Cardiac muscle cell (in vitro differentiated cells and primary cell): ENCODE measurements at regions not wholly inside any gene's neighbourhood (a gene's known extent, or its start where the extent isn't known, plus 50 kb on each side); places are given as distances from the start of the nearest gene placed in this dataset.
"Not testable (repeated sequence)": the region's sequence is repeated elsewhere in the genome, so short reads cannot be mapped to it uniquely, and the experiment has no call there.

Experiments used
- DNase-seq, 2 donors: peaks; one replicate each; pipeline versions ENCODE4 v3.0.0 to v3.0.0-alpha.2; 2010 to 2017; ENCODE audit warnings: low read depth in 1 of 2, low spot score in 1 of 2
- H3K27ac ChIP-seq: fragments of 200-600 bp; sonication (generic); 2 replicates; pipeline ENCODE4 v1.5.1; 2016
- H3K27me3 ChIP-seq: fragments of 200-600 bp; sonication (generic); 2 replicates; pipeline ENCODE4 v1.6.0; 2016; ENCODE audit warnings: control low read depth
- H3K36me3 ChIP-seq: fragments of 200-600 bp; sonication (generic); 2 replicates; pipeline ENCODE4 v1.5.1; 2016; ENCODE audit warnings: control low read depth
- H3K4me1 ChIP-seq: fragments of 200-600 bp; sonication (generic); 2 replicates; pipeline ENCODE4 v1.8.1; 2017; ENCODE audit warnings: low read depth, mild to moderate bottlenecking, mixed run types
- H3K4me3 ChIP-seq: fragments of 200-600 bp; sonication (generic); 2 replicates; pipeline ENCODE4 v1.5.1; 2016; ENCODE audit warnings: mild to moderate bottlenecking
- H3K9me3 ChIP-seq: fragments of 200-600 bp; sonication (generic); 2 replicates; pipeline ENCODE4 v1.5.1; 2017; ENCODE audit warnings: low read depth, mild to moderate bottlenecking, control low read depth
- CTCF ChIP-seq: IDR thresholded peaks from 2 replicates; pipeline ENCODE4 v1.5.1; 2012; ENCODE audit warnings: low read depth, mild to moderate bottlenecking, low read length

GRCh38 chr2:160568856-160569255 is 75.2 kb upstream of the RBMS1 start:
- H3K4me1 ChIP-seq = no peaks in the 10 kb centered on the region
- H3K9me3 ChIP-seq = no peaks in the 10 kb centered on the region
- no peaks in the 10 kb centered on the region for H3K36me3 ChIP-seq
- DNase-seq = no peak
- H3K27me3 ChIP-seq = no peaks in the 10 kb centered on the region
- H3K4me3 ChIP-seq = no peak overlapping the region
- no peak overlapping the region for H3K27ac ChIP-seq
- no peak for TF ChIP-seq CTCF

GRCh38 chr2:160570376-160570775 is 76.8 kb upstream of the RBMS1 start:
- no peak for TF ChIP-seq CTCF
- Histone ChIP-seq H3K9me3 (no peaks in the 10 kb centered on the region), H3K27me3 (no peaks in the 10 kb centered on the region), H3K4me3 (no peak overlapping the region), H3K4me1 (no peaks in the 10 kb centered on the region), H3K27ac (no peak overlapping the region), H3K36me3 (no peaks in the 10 kb centered on the region)
- no peak for DNase-seq

DNA sequence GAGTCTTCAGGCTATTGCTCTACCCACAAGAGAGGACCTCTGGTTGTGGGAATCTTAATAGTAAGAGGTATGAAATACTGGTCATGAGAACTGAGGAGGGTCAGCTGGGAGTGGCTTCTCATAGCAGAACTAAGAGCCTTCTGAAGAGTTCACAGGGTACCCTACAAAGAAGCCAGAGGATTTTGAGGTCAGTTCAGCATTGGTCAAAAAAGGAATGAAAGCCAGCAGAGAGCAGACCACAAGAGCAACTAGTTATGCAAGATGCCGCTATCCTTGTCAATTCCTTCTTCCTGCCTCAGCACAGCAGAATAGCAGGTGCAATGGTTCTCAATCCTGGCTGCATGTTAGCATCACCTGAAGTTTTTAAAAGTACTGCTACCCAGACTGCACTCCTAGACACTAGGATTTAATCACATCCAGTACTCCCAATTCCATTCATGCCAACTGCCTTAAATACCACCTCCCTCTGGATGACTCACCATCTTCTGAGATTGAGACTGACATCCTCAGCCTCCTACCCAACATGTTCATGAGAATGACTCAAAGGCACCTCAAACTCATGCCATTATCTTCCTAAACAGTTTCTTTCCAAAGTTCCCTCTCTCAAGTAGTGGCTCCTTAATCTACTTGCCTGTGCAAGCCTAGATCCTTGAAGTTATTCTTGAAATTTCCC is 81.0 kb upstream of the RBMS1 start:
- DNase-seq = peak in 1 of 2 donors; percentile 66
- Histone ChIP-seq H3K27me3 (no peaks in the 10 kb centered on the region), H3K27ac (no peak overlapping the region), H3K36me3 (no peaks in the 10 kb centered on the region), H3K4me3 (no peak overlapping the region), H3K9me3 (no peaks in the 10 kb centered on the region), H3K4me1 (no peaks in the 10 kb centered on the region)
- no peak for TF ChIP-seq CTCF

- H3K4me3 ChIP-seq = no peak overlapping the region
- no peak overlapping the region for H3K27ac ChIP-seq
- no peaks in the 10 kb centered on the region for H3K4me1 ChIP-seq
- H3K9me3 ChIP-seq = no peaks in the 10 kb centered on the region
- no peak for DNase-seq
- no peak for TF ChIP-seq CTCF
- no peaks in the 10 kb centered on the region for H3K36me3 ChIP-seq
- H3K27me3 ChIP-seq = no peaks in the 10 kb centered on the region
These were observed 81.8 kb upstream of the RBMS1 start for GRCh38 chr2:160575368-160575767.

GRCh38 chr2:160576054-160576499 is 82.5 kb upstream of the RBMS1 start:
- Histone ChIP-seq H3K36me3 (no peaks in the 10 kb centered on the region), H3K27ac (no peak overlapping the region), H3K4me3 (no peak overlapping the region), H3K4me1 (no peaks in the 10 kb centered on the region), H3K9me3 (no peaks in the 10 kb centered on the region), H3K27me3 (no peaks in the 10 kb centered on the region)
- peak in 1 of 2 donors; percentile 77 for DNase-seq
- no peak for TF ChIP-seq CTCF

DNA sequence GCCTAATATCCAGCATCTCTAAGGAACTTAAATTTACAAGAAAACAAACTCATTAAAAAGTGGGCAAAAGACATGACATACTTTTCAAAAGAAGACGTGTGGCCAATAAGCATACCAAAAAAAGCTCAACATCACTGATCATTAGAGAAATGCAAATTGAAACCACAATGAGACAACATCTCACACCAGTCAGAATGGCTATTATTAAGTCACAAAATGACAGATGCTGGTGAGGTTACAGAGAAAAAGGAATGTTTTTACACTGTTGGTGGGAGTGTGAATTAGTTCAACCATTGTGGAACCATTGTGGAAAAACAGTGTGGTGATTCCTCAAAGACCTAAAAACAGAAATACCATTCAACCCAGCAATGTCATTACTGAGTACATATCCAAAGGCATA is 83.5 kb upstream of the RBMS1 start:
- not testable (repeated sequence) for H3K9me3 ChIP-seq, H3K27me3 ChIP-seq, H3K4me3 ChIP-seq, DNase-seq, H3K36me3 ChIP-seq, H3K4me1 ChIP-seq, H3K27ac ChIP-seq
